HG02623 (cell line): ENCODE measurements at regions not wholly inside any gene's neighbourhood (a gene's known extent, or its start where the extent isn't known, plus 50 kb on each side); places are given as distances from the start of the nearest gene placed in this dataset.

ENCODE experiments used
- ATAC-seq: cut with Tn5 transposase; IDR thresholded peaks from one replicate; pipeline ENCODE4 v1.9.1; 2021; ENCODE audit warnings: moderate library complexity; ENCODE audit not compliant: unreplicated experiment

DNA sequence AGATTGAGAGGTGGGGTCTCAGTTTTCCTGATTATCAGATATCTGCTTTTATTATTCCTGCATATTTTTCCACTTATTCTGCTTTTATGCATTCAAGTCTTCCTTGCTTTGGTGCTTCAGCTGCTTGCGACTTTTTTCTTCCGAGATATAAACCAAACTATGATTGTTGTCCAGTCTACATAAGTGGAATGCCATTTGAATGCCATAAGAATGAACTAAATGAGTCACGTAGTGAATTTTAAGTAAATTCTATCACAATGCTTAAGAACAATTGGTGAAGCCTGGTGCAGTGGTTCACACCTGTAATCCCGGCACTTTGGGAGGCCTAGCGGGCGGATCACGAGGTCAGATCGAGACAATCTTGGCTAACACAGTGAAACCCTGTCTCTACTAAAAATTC lies 189.1 kb downstream of the PCDH18 start:
- no peak for ATAC-seq

DNA sequence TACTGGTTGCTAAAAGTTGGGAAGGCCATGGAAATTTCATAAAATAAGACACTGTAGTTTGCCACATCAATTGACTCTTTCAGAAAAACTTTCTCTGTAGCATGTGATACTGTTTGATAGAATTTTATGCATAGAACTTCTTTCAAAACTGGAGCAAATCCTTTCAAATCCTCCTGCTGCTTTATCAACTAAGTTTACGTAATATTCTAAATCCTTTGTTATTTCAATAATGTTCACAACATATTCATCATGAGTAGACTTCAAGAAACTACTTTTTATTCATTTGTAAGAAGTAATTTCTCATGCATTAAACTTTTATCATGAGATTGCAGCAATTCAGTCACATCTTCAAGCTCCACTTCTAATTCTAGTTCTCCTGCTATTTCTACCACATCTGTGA lies 199.3 kb downstream of the PCDH18 start:
- ATAC-seq = no peak

DNA sequence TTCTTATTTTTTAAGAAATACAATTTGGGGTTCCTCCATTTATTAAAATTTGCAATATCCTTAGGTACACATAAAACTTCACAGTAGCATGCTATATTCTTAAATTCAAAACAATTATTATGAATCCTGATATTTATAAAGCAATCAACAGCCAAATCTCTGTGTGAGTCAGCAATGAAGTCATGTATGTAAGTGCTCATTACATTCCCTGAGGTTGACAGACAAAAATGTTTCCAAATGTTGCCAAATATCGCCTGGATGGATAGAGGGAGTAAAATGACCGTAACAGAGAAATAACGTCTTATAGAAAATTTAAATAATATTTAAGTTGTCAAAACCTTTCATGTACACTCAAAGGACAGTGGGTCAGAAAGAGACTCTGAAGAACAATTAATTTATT lies 220.0 kb downstream of the PCDH18 start:
- ATAC-seq = no peak

DNA sequence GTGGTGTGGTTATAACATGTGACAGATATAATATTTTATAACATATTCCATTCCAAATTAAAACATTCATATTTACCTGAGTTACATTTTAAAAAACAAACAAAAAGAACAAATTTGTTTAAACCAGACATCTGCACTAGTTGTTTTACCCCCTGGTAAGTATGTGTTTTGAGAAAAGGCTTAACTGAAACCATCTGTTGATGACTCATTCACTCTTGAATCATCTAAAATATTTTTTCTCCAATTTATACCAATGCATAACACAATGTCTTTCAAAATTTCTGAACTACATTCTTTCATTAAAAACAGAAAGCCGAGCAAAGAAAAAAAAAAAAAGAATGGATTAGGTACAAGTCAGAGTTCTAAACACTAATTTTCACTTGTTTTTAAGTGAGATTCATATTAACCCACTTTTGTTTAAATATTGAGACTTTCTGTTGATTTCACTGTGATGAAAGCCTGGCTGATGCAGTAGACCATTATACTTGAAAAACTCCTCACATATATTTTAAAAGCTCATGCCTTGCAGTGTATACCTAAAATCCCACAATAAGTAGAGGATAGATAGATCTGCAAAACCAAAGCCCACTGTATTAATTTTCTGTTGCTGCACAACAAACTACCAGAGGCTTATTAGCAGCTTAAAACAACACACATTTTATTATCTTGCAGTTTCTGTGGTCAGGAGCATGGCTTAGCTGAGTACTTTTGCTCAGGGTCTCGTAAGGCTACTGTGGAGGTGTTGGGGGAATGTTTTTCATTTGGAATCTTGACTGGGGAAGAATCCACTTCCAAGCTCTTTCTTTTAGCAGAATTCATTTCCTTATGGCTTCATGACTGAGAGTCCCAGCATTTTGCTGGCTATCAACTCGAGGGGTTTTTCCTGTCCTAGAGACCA lies 221.5 kb downstream of the PCDH18 start:
- no peak for ATAC-seq

DNA sequence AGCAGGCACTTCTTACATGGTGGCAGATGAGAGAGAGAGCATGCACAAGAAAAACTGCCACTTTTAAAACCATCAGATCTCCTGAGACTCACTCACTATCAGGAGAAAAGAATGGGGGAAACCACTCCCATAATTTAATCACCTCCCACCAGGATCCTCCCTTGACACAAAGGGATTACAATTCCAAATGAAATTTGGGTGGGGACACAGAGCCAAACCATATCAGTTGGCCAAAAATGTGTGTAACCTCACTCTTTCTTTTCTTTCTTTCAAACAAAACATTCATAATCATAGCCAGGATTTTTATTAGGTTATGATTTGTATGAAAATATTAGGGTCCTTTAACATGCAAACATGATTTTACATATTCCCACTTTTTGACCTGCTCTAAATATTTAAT lies 222.1 kb downstream of the PCDH18 start:
- ATAC-seq = no peak

DNA sequence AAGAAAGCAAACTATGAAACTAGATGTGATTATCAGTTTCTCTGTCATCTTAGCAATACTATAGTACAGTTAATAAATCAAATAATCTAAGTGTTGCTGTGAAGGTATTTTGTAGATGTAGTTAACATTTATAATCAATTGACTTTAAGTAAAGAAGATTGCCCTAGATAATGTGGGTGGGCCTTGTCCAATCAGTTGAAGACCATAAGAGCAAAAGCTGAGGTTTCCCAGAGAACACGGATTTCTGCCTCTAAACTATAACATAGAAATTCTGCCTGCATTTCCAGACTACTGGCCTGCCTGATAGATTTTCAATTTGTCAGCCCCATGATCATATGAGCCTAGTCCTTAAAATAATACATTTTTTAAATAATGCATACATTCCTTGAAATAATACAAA lies 222.9 kb downstream of the PCDH18 start:
- no peak for ATAC-seq

DNA sequence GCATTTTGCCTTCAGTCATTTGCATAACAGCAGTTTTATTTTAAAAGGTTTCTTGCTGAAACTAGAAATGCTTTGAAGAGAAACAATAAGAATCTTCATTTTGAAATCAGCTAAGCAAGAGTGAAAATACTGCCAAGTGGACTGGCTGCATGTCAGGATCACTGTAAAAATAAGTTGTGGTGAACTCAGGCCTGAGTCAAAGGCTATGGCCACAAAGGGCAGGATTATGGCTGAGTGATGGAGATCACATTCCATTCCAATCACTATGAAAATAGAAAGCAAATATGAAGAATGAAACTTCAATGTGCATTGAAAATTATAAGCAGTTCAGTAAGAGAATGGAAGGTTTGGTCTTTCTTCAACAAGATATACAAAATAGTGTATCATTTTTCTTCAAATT lies 224.5 kb downstream of the PCDH18 start:
- ATAC-seq = no peak

DNA sequence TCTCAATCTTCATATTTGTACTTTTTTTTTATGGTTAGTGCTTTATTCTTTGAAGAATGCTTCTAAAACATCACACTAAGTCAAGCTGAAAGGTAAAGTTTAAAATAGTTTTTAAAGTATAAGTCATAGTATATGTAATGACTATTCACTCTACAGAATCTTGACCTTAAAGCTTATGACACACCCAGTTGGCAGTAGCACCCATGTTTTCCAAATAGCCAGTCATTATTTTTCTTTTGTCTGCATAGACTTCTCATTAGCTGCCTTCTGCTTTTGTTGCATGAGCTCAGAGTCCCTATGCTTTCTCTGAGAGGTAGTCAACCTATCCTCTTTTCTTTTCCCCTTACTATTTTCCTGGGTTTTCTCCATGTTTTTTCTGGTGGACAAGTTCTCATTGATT lies 231.5 kb downstream of the PCDH18 start:
- ATAC-seq = no peak

DNA sequence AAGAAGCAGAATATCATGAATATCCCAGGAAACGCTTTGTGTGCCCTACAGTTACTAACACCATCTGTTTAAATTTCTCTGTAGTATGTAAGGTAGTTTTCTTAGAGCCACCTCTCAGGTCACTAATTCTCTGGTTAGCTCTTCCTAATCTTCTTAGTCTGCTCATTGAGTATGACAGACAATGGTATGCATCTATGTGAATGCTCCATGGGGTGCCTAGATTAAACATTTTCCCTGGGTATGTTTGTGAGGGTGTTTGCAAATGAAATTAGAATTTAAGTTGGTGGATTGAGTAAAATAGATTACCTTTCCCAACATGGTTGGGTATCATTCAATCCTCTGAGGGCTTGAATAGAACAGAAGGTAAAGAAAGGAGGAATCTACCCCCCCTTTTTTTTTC lies 233.0 kb downstream of the PCDH18 start:
- no peak for ATAC-seq

DNA sequence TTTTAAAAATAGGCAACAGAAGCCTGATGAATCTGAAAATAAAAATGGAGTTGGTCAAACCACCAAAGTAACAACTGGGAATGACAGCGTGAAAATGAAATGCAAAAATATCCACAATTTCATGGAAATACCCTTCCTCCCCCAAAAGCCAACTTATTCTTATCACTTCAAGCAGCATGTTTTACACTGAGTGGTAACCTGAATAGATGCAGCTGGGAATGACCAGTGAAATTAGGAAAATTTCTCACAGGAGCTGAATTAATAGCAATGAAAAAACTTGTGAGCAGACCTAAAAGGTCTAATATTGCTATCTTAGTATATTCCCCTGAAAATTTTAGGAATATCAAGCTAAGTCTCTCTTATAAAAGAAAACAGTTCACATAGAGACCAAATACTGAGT lies 239.0 kb downstream of the PCDH18 start:
- no peak for ATAC-seq

DNA sequence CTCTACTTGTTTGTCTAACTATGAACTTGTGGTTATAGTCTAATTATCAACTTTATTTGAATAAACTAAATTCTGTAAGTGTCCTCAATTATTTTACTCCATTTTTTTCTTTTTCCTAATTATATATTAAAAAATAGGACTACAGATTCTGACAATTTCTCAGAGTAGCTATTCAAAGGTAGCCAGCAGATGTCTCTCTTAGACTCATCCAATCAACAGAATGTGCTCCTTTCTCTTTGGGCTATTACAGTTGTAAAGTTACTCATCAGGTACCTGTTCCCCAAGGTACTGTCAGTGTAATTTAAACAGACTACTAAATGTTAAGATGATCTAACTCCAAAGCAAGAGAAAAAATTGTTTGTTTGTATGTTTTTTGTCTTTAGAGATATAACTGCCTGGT lies 248.6 kb downstream of the PCDH18 start:
- ATAC-seq = no peak

DNA sequence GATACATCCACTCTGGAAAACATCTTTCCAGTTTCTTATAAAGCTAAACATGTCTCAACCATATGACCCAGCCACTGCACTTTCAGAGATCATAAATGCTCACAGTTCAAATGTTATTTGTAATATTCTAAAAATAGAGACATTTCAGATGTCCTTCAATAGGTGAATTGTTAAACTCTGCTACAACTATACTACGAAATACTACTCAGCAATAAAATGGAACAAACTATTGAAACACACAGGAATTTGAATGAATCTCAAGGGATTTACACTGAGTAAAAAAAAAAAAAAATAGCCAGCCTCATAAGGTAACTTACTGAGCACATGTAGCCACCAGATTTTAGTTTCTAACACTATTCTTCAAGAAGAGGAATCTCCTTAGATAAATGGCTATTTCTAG lies 253.9 kb downstream of the PCDH18 start:
- no peak for ATAC-seq

DNA sequence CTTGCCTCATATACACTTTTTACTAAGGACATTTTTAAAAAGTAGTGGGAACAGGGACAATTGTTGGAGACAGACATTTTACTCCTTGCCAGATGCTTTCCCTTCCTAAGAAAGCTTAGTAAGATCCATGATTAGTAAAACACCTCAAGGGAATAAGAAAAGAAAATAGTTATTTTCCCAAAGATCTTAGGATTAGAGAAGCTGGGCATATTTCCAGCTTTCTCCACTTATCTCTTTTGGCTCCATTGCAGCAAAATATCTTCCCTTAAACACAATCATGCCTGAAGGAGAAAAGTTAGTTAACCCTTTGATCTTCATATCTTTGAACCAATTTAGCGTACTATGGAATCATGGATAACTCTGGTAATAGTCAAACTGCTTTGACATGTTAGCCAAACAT lies 257.9 kb downstream of the PCDH18 start:
- ATAC-seq = no peak

DNA sequence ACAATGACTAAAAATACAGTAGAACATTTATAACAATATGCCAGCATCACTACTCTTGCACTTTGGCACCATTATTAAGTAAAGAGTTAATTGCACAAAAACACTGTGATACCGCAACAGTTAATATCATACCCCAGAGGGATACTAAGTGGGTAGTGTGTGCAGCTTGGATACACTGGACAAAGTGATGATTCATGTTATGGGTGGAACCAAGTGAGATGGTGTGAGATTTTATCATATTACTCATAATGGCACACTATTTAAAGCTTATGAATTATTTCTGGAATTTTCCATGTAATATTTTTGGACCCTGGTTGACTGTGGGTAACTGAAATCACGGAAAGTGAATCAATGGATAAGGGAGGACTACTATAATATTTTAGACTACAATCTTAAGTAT lies 265.3 kb downstream of the PCDH18 start:
- ATAC-seq = no peak

DNA sequence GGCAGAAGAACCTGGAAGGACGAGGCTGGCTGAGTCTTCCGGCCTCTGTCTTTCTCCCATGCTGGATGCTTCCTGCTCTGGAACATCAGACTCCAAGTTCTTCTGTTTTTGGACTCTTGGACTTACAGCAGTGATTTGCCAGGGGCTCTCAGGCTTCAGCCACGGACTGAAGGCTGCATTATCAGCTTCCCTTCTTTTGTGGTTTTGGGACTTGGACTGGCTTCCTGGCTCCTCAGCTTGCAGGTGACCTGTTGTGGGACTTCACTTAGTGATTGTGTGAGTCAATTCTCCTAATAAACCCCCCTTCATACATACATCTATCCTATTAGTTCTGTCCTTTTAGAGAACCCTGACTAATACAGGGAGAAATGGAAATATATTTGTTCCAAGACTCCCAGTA lies 265.8 kb downstream of the PCDH18 start:
- ATAC-seq = no peak

DNA sequence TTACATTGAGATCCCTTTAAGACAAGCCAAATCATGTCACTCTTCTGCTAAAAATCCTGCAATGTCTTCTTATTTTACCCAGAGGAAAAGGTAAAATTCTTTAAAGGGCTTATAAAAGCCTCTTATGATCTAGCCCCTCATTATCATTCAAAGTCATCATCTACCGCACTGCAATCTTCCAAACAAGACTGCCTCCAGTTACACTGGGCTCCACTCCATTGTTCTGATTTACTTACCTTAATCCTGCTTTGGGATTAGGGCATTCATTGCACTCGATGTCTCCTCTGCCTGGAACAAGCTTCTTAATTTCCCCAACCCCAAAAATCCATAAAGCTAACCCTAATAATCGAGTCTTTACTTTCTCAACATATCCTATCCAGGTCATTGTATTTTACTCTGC lies 269.1 kb downstream of the PCDH18 start:
- no peak for ATAC-seq

DNA sequence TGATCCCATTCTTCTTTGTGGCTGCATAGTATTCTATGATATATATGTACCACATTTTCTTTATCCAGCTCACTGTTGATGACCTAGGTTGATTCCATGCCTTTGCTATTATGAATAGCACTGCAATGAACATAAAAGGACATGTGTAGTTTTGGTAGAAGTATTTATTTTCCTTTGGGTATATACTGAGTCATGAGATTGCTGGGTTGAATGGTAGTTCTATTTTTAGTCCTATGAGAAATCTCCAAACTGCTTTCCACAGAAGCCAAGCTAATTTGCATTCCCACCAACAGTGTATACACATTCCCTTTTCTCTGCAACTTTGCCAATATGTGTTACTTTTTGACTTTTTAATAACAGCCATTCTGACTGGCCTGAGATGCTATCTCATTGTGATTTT lies 278.3 kb downstream of the PCDH18 start:
- ATAC-seq = no peak

DNA sequence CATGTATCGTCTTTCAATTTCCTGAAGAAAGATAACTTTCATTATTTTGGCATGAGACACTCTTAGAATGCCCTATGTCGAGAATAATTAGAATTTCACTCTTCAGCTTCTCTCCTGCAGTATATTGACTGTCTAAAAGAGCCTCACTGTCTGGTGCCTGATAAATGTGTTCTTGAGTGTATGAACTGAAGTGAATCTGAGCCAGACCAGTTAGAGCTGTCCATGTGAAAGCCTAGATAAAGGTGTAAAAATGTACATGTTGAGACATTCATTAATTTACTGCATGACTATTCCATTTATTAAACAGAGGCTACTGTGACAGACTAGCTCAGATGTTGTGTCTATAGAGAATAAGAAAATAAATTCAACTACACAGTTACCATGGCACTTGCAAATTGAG lies 283.2 kb downstream of the PCDH18 start:
- ATAC-seq = no peak

DNA sequence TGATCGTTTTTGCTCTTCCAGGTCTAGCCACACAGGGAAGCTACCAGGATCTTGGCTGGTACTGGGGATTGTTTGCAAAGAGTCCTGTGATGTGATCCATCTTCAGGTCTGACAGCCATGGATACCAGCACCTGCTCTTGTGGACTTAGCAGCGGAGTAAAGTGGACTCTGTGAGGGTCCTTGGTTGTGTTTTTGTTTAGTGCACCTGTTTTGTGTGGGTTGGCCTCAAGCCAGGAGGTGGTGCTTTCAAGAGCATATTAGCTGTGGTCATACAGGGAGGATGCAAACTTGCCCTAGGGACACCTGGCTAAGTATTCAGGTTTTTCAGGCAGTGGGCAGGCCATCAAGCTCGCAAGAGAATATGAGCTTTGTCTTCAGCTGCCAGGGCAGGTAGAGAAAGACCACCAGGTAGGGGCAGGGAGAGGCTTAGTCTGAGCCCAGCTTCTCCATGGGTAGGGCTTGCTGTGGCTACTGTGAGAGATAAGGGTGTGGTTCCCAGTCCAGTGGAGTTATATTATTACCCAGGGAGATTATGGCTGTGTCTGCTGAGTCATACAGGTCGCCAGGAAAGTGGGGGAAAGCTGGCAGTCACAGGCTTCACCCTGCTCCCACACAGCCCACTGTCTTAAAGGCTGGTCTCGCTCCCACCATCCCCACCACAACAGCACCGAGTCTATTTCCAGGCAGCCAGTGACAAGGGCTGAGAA lies 293.7 kb downstream of the PCDH18 start:
- ATAC-seq = no peak

DNA sequence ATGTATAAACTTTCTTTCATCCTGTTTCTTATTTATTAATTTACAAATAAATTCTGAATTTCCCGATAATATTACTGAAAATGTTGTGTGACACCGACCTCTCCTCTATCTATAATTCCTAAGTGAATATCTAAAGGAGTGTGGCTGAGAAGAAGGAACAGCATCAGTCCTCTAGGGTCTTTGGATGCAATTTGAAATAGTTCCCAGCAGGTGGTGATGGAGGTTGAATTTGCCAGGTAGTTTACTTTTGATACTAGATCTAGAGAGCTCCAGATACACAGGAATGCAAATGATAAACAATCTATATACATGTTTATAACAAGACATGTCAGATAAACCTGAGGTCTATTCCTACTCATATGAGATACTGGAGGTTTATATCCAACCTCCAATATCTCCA lies 305.4 kb downstream of the PCDH18 start:
- no peak for ATAC-seq

DNA sequence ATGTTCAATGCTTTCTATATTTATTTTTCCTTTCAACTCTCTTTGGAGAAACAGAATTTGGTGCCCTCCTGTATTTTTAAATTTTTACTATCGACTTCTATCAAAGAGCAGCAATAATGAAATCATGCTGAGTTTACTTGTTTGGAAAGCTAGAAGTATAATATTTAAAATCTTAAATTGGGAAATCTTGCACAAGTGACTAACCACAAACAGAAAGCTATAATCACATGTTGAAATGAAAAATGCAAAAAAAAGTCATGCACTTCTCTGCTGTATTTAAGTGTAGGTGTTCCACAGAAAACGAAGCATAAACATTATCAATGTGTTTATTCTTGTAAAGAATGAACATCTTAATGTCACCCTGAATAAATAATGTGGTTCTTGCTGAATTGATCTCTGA lies 306.1 kb downstream of the PCDH18 start:
- no peak for ATAC-seq

DNA sequence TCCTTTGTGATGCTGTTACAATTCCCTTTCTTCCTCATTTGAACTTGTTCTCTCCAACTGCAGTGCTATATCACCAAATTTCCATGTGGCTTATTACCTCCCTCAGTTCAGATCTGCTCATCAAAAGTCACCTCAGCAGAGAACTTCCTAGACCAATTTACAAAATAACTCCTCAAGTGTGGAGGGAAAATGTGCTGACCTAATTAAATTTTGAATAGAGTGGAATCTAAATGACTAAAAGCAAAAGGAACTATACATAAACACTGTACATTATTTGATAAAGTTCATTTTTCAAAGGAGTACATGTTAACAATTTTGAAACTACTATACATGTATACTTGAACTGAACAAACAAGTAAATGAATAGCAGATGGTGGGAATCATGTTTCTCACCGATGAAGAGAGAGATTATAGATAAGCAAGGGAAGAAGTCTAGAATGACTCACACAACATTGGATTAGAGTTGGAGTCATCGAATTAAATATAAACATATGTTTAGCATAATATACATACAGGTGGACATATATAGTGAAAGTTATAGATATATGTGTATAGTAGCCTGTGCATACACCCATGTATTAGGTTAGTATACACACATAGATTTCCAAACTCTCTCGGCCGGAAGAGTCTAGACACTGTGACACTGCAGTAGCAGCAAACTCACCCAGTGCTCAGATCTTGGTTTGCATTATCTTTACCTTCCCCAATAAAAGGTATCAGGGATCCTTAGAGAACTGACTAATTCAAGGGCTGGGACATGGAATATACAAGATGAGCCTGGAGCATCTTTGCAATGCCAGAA lies 318.7 kb downstream of the PCDH18 start:
- ATAC-seq = no peak
